Vagina (tissue), 2 donors: ENCODE measurements at regions not wholly inside any gene's neighbourhood (a gene's known extent, or its start where the extent isn't known, plus 50 kb on each side); places are given as distances from the start of the nearest gene placed in this dataset.
A peak's percentile ranks its signal among the peaks of the same experiment; 100 is the strongest.

Experiments used
- DNase-seq, 2 donors: peaks; one replicate each; pipeline ENCODE4 v3.0.0-alpha.2; 2017; ENCODE audit errors: extremely low spot score in 2 of 2
- H3K27ac ChIP-seq: fragments of 200-600 bp; sonication (generic); one replicate; pipeline ENCODE4 v1.5.1; 2019
- H3K27me3 ChIP-seq: fragments of 200-600 bp; sonication (generic); one replicate; pipeline ENCODE4 v1.5.1; 2019
- H3K36me3 ChIP-seq, 2 donors: fragments of 200-600 bp; sonication (generic); one replicate each; pipeline ENCODE4 v1.5.1; 2017 to 2019
- H3K4me1 ChIP-seq: fragments of 200-600 bp; sonication (generic); one replicate; pipeline ENCODE4 v1.5.1; 2019
- H3K4me3 ChIP-seq, 2 donors: fragments of 200-600 bp; sonication (generic); 1 replicate in 1 of 2; 2 replicates in 1 of 2; pipeline ENCODE4 v1.5.1; 2016 to 2019
- H3K9me3 ChIP-seq: fragments of 200-600 bp; sonication (generic); one replicate; pipeline ENCODE4 v1.5.1; 2019
- POLR2A ChIP-seq, 2 donors: fragments of 450-650 bp; IDR thresholded peaks; one replicate each; pipeline ENCODE4 v1.6.1; 2017; ENCODE audit warnings: antibody characterized with exemption in 2 of 2, mild to moderate bottlenecking in 2 of 2, moderate library complexity in 2 of 2
- POLR2AphosphoS5 ChIP-seq, 2 donors: sonication (generic); formaldehyde crosslinking; IDR thresholded peaks; one replicate each; pipeline ENCODE4 v1.9.0; 2017; ENCODE audit warnings: antibody characterized with exemption in 2 of 2, mild to moderate bottlenecking in 2 of 2, low read depth in 1 of 2; ENCODE audit not compliant: insufficient read depth in 1 of 2
- intact Hi-C: fragments of 100-400 bp; cut with DNase I; formaldehyde crosslinking; loops from one replicate; pipeline ENCODE4 v1.15.1; 2023
- TF ChIP-seq, protein P1 (sequence below), 3 experiments: fragments of 450-650 bp in 2 of 3; fragments of 200-600 bp in 1 of 3; sonication (generic) in 1 of 3; IDR thresholded peaks; one replicate each; pipeline ENCODE4 v1.5.1; 2017 to 2019; ENCODE audit warnings: antibody characterized with exemption in 3 of 3, mild to moderate bottlenecking in 2 of 3, moderate library complexity in 2 of 3

DNA sequence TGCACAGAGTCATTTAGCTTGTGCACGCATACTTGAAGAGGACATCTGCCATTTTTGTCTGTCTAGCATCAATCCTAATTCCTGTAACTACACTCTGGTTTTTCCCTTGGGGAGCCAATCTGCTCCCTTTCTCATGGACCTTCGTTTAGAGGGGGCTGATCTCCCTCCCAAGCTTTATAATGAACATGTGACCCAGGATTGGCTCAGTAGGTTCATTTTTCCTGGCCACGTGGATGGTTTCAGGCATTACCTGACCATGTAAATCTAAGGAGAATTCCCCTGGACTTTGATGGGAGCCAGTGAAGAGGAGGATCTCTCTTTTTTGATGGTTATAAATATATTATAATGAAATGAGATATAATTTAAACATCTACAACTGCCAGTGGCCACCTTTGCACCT, 56.8 kb upstream of the HS3ST2 start:
- Histone ChIP-seq H3K27ac (no peak overlapping the region), H3K9me3 (no peaks in the 10 kb centered on the region), H3K4me3 (no peak overlapping the region), H3K27me3 (no peaks in the 10 kb centered on the region), H3K36me3 (no peaks in the 10 kb centered on the region), H3K4me1 (no peaks in the 10 kb centered on the region)
- DNase-seq: no peak
- TF ChIP-seq, protein P1, sequence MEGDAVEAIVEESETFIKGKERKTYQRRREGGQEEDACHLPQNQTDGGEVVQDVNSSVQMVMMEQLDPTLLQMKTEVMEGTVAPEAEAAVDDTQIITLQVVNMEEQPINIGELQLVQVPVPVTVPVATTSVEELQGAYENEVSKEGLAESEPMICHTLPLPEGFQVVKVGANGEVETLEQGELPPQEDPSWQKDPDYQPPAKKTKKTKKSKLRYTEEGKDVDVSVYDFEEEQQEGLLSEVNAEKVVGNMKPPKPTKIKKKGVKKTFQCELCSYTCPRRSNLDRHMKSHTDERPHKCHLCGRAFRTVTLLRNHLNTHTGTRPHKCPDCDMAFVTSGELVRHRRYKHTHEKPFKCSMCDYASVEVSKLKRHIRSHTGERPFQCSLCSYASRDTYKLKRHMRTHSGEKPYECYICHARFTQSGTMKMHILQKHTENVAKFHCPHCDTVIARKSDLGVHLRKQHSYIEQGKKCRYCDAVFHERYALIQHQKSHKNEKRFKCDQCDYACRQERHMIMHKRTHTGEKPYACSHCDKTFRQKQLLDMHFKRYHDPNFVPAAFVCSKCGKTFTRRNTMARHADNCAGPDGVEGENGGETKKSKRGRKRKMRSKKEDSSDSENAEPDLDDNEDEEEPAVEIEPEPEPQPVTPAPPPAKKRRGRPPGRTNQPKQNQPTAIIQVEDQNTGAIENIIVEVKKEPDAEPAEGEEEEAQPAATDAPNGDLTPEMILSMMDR (IDR thresholded peaks at IDR 0.05): no peak
- TF ChIP-seq POLR2A (IDR thresholded peaks at IDR 0.05) (no peak), POLR2AphosphoS5 (IDR thresholded peaks at IDR 0.05; ENCODE audit: insufficient read depth in 1 of 2, low read depth in 1 of 2) (no peak)
- intact Hi-C loops: no loop called here

DNA sequence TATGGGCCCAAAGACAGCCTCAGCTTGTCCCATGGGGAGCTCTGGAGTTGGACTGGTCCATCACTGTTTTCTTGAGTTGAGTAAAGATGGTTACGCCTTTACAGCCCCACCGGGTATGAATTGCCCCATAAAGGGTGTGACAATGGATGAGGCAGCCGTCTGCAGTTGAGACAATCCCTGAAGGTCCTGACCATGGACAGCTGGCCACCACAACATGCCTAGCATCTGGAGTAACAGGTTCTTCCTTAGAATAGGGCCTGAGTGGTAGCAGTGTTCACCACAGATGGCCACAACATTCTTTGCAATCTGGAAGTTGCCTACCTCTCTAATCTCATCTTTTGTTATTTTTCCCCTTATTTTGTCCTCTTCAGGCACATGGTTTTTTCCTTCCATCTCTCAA, 51.5 kb upstream of the HS3ST2 start:
- Histone ChIP-seq H3K27ac (no peak overlapping the region), H3K36me3 (no peaks in the 10 kb centered on the region), H3K9me3 (no peaks in the 10 kb centered on the region), H3K27me3 (no peaks in the 10 kb centered on the region), H3K4me3 (no peak overlapping the region), H3K4me1 (no peaks in the 10 kb centered on the region)
- intact Hi-C loops: no loop called here
- DNase-seq: no peak
- TF ChIP-seq, protein P1 (IDR thresholded peaks at IDR 0.05): no peak
- TF ChIP-seq POLR2AphosphoS5 (IDR thresholded peaks at IDR 0.05; ENCODE audit: insufficient read depth in 1 of 2, low read depth in 1 of 2): no peak
- no peak for TF ChIP-seq POLR2A (IDR thresholded peaks at IDR 0.05)

GRCh38 chr16:22763437-22764080, 50.4 kb upstream of the HS3ST2 start:
- TF ChIP-seq POLR2AphosphoS5 (IDR thresholded peaks at IDR 0.05; ENCODE audit: insufficient read depth in 1 of 2, low read depth in 1 of 2): no peak
- TF ChIP-seq, protein P1 (IDR thresholded peaks at IDR 0.05): no peak
- no peak for TF ChIP-seq POLR2A (IDR thresholded peaks at IDR 0.05)
- Histone ChIP-seq H3K4me3 (no peak overlapping the region), H3K4me1 (no peaks in the 10 kb centered on the region), H3K27me3 (no peaks in the 10 kb centered on the region), H3K27ac (no peak overlapping the region), H3K36me3 (no peaks in the 10 kb centered on the region), H3K9me3 (no peaks in the 10 kb centered on the region)
- DNase-seq: peak in 1 of 2 donors; percentile 22
- intact Hi-C loops: no loop called here
